ENCODE measurements at regions not wholly inside any gene's neighbourhood (a gene's known extent, or its start where the extent isn't known, plus 50 kb on each side); places are given as distances from the start of the nearest gene placed in this dataset.

DNA sequence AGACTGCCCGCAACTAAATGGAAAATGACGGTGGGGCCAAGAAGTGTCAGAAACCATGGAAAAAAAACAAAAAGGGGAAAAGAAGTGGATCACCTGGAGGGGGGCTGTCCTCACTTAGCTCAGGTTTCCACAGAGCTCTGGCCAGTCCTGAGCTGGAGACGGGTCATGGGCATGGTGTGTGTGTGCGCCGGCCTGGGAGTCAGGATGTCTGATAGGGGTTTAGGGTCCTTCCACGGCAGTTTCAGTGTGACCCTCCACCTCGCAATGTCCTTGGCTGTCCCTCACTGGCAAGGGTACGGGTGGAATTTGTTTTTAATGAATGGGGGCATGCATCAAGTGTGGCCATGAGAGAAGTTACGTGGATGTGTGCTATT lies 133.2 kb upstream of the MEIS1 start:
- Histone ChIP-seq H3K36me3 (ENCODE audit: insufficient read depth, low read length) (no peaks in the 10 kb centered on the region), H3K4me2 (ENCODE audit: insufficient read depth, low read length) (no peak overlapping the region), H3K27ac (ENCODE audit: low read depth, low read length) (no peak overlapping the region), H4K20me1 (ENCODE audit: insufficient read depth, low read length) (no peaks in the 10 kb centered on the region), H3K27me3 (ENCODE audit: insufficient read depth, low read length) (no peaks in the 10 kb centered on the region), H3K79me2 (ENCODE audit: insufficient read depth, low read length) (no peaks in the 10 kb centered on the region), H3K4me1 (ENCODE audit: insufficient read depth, low read length) (no peaks in the 10 kb centered on the region), H3K9me3 (ENCODE audit: low read depth, low read length) (peaks cover 2% of the 10 kb centered on the region), H2AFZ (ENCODE audit: low read length) (no peak overlapping the region), H3K4me3 (ENCODE audit: insufficient read depth, low read length) (no peak overlapping the region)
- DNase-seq (ENCODE audit: insufficient read length, low spot score, missing footprints) = no peak
- TF ChIP-seq, protein P1, sequence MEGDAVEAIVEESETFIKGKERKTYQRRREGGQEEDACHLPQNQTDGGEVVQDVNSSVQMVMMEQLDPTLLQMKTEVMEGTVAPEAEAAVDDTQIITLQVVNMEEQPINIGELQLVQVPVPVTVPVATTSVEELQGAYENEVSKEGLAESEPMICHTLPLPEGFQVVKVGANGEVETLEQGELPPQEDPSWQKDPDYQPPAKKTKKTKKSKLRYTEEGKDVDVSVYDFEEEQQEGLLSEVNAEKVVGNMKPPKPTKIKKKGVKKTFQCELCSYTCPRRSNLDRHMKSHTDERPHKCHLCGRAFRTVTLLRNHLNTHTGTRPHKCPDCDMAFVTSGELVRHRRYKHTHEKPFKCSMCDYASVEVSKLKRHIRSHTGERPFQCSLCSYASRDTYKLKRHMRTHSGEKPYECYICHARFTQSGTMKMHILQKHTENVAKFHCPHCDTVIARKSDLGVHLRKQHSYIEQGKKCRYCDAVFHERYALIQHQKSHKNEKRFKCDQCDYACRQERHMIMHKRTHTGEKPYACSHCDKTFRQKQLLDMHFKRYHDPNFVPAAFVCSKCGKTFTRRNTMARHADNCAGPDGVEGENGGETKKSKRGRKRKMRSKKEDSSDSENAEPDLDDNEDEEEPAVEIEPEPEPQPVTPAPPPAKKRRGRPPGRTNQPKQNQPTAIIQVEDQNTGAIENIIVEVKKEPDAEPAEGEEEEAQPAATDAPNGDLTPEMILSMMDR (IDR thresholded peaks at IDR 0.05; ENCODE audit: extremely low read depth, low read depth, low read length) = no peak

- H3K9me3 ChIP-seq (ENCODE audit: low read depth, low read length) = peaks cover 2% of the 10 kb centered on the region
- no peaks in the 10 kb centered on the region for H3K36me3 ChIP-seq (ENCODE audit: insufficient read depth, low read length)
- no peaks in the 10 kb centered on the region for H3K4me1 ChIP-seq (ENCODE audit: insufficient read depth, low read length)
- H2AFZ ChIP-seq (ENCODE audit: low read length) = no peak overlapping the region
- no peak overlapping the region for H3K4me3 ChIP-seq (ENCODE audit: insufficient read depth, low read length)
- no peak overlapping the region for H3K27ac ChIP-seq (ENCODE audit: low read depth, low read length)
- no peak for DNase-seq (ENCODE audit: insufficient read length, low spot score, missing footprints)
- TF ChIP-seq, protein P1 (IDR thresholded peaks at IDR 0.05; ENCODE audit: extremely low read depth, low read depth, low read length) = no peak
- no peaks in the 10 kb centered on the region for H4K20me1 ChIP-seq (ENCODE audit: insufficient read depth, low read length)
- no peaks in the 10 kb centered on the region for H3K79me2 ChIP-seq (ENCODE audit: insufficient read depth, low read length)
- peak overlapping the region; percentile 3 for H3K4me2 ChIP-seq (ENCODE audit: insufficient read depth, low read length)
- H3K27me3 ChIP-seq (ENCODE audit: insufficient read depth, low read length) = no peaks in the 10 kb centered on the region
Measured at GRCh38 chr2:66301022-66301766, 133.7 kb upstream of the MEIS1 start.

DNA sequence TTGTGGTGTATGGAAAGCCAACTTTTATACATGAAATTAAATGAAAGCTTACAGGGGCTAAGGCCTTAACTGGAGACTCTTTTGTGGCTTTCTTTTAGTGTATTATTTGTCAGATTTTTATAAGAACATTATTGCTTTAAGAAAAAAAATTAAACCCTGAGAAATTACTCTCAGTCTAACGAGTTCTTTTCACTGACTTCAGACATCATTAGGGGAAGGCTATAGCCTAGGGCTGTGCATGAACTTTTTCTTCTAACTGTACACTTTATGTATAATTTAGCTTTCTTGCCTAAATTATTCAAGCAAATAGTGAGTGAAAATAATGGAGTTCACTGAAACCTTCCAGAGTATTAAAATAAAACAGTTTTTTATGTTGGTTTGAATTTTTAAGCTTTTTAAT lies 151.1 kb upstream of the MEIS1 start:
- Histone ChIP-seq H2AFZ (ENCODE audit: low read length) (no peak overlapping the region), H3K4me2 (ENCODE audit: insufficient read depth, low read length) (no peak overlapping the region), H3K36me3 (ENCODE audit: insufficient read depth, low read length) (no peaks in the 10 kb centered on the region), H3K79me2 (ENCODE audit: insufficient read depth, low read length) (no peaks in the 10 kb centered on the region), H4K20me1 (ENCODE audit: insufficient read depth, low read length) (no peaks in the 10 kb centered on the region), H3K27ac (ENCODE audit: low read depth, low read length) (no peak overlapping the region), H3K27me3 (ENCODE audit: insufficient read depth, low read length) (no peaks in the 10 kb centered on the region), H3K4me1 (ENCODE audit: insufficient read depth, low read length) (no peaks in the 10 kb centered on the region), H3K9me3 (ENCODE audit: low read depth, low read length) (no peaks in the 10 kb centered on the region), H3K4me3 (ENCODE audit: insufficient read depth, low read length) (no peak overlapping the region)
- no peak for DNase-seq (ENCODE audit: insufficient read length, low spot score, missing footprints)
- TF ChIP-seq, protein P1 (IDR thresholded peaks at IDR 0.05; ENCODE audit: extremely low read depth, low read depth, low read length) = no peak

DNA sequence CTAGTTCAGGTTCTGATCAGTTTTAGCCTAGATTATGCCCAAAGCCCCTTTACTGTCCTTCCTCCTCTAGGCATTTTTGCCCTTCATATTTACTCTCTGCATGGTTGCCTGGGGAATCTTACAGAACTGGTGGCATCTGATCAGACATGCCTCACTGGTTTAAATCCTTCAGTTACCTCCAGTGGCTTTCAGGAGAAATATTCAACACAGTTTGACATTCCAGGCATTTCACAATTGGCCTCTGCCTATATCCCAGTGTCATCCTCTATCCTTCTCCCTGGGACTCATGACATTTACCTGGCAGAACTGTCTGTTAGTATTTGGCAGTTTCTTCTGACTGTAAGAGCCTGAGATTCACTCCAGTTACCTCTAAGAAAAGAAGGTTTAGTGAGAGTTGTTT lies 152.9 kb upstream of the MEIS1 start:
- Histone ChIP-seq H3K79me2 (ENCODE audit: insufficient read depth, low read length) (no peaks in the 10 kb centered on the region), H4K20me1 (ENCODE audit: insufficient read depth, low read length) (no peaks in the 10 kb centered on the region), H2AFZ (ENCODE audit: low read length) (no peak overlapping the region), H3K9me3 (ENCODE audit: low read depth, low read length) (no peaks in the 10 kb centered on the region), H3K27me3 (ENCODE audit: insufficient read depth, low read length) (no peaks in the 10 kb centered on the region), H3K4me1 (ENCODE audit: insufficient read depth, low read length) (no peaks in the 10 kb centered on the region), H3K36me3 (ENCODE audit: insufficient read depth, low read length) (no peaks in the 10 kb centered on the region), H3K4me3 (ENCODE audit: insufficient read depth, low read length) (no peak overlapping the region), H3K27ac (ENCODE audit: low read depth, low read length) (no peak overlapping the region), H3K4me2 (ENCODE audit: insufficient read depth, low read length) (no peak overlapping the region)
- TF ChIP-seq, protein P1 (IDR thresholded peaks at IDR 0.05; ENCODE audit: extremely low read depth, low read depth, low read length) = no peak
- no peak for DNase-seq (ENCODE audit: insufficient read length, low spot score, missing footprints)
